ENCODE measurements at regions not wholly inside any gene's neighbourhood (a gene's known extent, or its start where the extent isn't known, plus 50 kb on each side); places are given as distances from the start of the nearest gene placed in this dataset.

DNA sequence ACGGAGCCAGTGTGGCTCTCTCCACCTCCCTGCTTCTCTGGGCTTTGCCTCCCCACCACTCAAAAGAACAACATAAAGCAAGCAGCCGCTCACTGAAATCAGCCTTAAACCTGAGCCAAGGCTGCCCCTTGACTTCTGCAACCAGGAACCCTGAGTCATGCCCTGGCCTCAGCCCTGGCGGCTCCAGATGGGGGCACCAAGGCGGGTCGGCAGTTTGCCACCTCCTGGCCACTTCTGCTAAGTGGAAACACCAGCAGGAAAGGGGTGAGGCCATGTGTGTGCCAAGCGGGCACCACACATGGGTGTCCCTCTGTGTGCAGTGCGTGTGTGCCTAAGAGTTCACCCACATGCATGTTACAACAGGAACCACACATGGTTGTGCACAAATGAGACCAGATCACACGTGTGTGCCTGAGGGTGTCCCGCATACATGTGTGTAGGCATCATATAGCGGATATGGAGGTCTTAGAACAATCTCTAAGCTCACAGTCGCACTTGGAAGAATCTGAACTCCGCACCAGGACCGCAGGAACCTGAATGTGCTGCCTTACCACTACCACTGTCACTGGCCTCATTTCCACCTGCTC, 221.2 kb downstream of the MN1 start:
- Histone ChIP-seq H3K36me3 (ENCODE audit: insufficient read depth, low read length, poor library complexity, severe bottlenecking) (no peaks in the 10 kb centered on the region), H3K9me3 (ENCODE audit: low read depth, low read length, poor library complexity, severe bottlenecking) (no peaks in the 10 kb centered on the region), H3K27ac (ENCODE audit: low read depth, low read length, poor library complexity, severe bottlenecking) (no peak overlapping the region), H3K4me3 (ENCODE audit: low read depth, low read length, poor library complexity, severe bottlenecking) (no peak overlapping the region), H3K4me1 (ENCODE audit: insufficient read depth, low read length, poor library complexity, severe bottlenecking) (peaks cover 5% of the 10 kb centered on the region), H3K27me3 (replicated peaks; ENCODE audit: insufficient read depth, low read depth, low read length, poor library complexity) (no peaks in the 10 kb centered on the region)
- no peak for DNase-seq (ENCODE audit: low spot score)
- intact Hi-C loops (cut with micrococcal nuclease; ENCODE audit: unreplicated experiment) = no loop called here
- ChIA-PET POLR2A (ENCODE audit: low non-redundant PET) (no interaction called here), CTCF (no interaction called here)
- TF ChIP-seq, protein P1, sequence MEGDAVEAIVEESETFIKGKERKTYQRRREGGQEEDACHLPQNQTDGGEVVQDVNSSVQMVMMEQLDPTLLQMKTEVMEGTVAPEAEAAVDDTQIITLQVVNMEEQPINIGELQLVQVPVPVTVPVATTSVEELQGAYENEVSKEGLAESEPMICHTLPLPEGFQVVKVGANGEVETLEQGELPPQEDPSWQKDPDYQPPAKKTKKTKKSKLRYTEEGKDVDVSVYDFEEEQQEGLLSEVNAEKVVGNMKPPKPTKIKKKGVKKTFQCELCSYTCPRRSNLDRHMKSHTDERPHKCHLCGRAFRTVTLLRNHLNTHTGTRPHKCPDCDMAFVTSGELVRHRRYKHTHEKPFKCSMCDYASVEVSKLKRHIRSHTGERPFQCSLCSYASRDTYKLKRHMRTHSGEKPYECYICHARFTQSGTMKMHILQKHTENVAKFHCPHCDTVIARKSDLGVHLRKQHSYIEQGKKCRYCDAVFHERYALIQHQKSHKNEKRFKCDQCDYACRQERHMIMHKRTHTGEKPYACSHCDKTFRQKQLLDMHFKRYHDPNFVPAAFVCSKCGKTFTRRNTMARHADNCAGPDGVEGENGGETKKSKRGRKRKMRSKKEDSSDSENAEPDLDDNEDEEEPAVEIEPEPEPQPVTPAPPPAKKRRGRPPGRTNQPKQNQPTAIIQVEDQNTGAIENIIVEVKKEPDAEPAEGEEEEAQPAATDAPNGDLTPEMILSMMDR (conservative IDR thresholded peaks at IDR 0.05; ENCODE audit: low read depth, low read length) = no peak
- TF ChIP-seq EZH2 (IDR thresholded peaks at IDR 0.05; ENCODE audit: borderline replicate concordance, low read depth, low read length, poor library complexity, severe bottlenecking) = no peak
- BruUV-seq (replicated peaks) = no TSS peak

DNA sequence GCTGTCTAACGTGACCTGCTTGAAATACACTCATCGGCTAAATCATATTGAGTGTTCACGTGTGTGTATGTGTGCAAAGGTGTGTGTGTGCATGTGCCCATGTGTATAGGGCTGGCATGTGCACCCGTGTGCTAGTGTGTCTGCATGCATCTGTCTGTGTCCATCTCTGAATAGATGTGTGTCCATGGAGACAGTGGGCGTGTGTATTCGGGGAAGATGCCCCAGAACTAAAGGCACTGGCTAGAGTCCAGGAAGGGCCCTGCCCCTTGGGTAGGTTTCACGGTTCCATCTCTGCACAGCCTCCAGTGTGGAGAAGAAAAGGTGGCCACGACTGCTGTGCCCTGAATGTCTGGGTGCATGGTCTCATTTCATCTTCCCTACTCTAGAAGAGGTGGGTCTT, 220.3 kb downstream of the MN1 start:
- no peak for DNase-seq (ENCODE audit: low spot score)
- no peaks in the 10 kb centered on the region for H3K9me3 ChIP-seq (ENCODE audit: low read depth, low read length, poor library complexity, severe bottlenecking)
- CTCF ChIA-PET = no interaction called here
- POLR2A ChIA-PET (ENCODE audit: low non-redundant PET) = no interaction called here
- TF ChIP-seq EZH2 (IDR thresholded peaks at IDR 0.05; ENCODE audit: borderline replicate concordance, low read depth, low read length, poor library complexity, severe bottlenecking) = no peak
- TF ChIP-seq, protein P1 (conservative IDR thresholded peaks at IDR 0.05; ENCODE audit: low read depth, low read length) = no peak
- no peaks in the 10 kb centered on the region for H3K27me3 ChIP-seq (replicated peaks; ENCODE audit: insufficient read depth, low read depth, low read length, poor library complexity)
- no peak overlapping the region for H3K4me3 ChIP-seq (ENCODE audit: low read depth, low read length, poor library complexity, severe bottlenecking)
- no peaks in the 10 kb centered on the region for H3K36me3 ChIP-seq (ENCODE audit: insufficient read depth, low read length, poor library complexity, severe bottlenecking)
- no peak overlapping the region for H3K27ac ChIP-seq (ENCODE audit: low read depth, low read length, poor library complexity, severe bottlenecking)
- intact Hi-C loops (cut with micrococcal nuclease; ENCODE audit: unreplicated experiment) = no loop called here
- H3K4me1 ChIP-seq (ENCODE audit: insufficient read depth, low read length, poor library complexity, severe bottlenecking) = peaks cover 5% of the 10 kb centered on the region
- BruUV-seq (replicated peaks) = no TSS peak

- CTCF ChIA-PET = no interaction called here
- TF ChIP-seq EZH2 (IDR thresholded peaks at IDR 0.05; ENCODE audit: borderline replicate concordance, low read depth, low read length, poor library complexity, severe bottlenecking) = no peak
- TF ChIP-seq, protein P1 (conservative IDR thresholded peaks at IDR 0.05; ENCODE audit: low read depth, low read length) = no peak
- H3K4me1 ChIP-seq (ENCODE audit: insufficient read depth, low read length, poor library complexity, severe bottlenecking) = peaks cover 5% of the 10 kb centered on the region
- no peaks in the 10 kb centered on the region for H3K9me3 ChIP-seq (ENCODE audit: low read depth, low read length, poor library complexity, severe bottlenecking)
- intact Hi-C loops (cut with micrococcal nuclease; ENCODE audit: unreplicated experiment) = no loop called here
- H3K36me3 ChIP-seq (ENCODE audit: insufficient read depth, low read length, poor library complexity, severe bottlenecking) = no peaks in the 10 kb centered on the region
- H3K27ac ChIP-seq (ENCODE audit: low read depth, low read length, poor library complexity, severe bottlenecking) = no peak overlapping the region
- no peak overlapping the region for H3K4me3 ChIP-seq (ENCODE audit: low read depth, low read length, poor library complexity, severe bottlenecking)
- H3K27me3 ChIP-seq (replicated peaks; ENCODE audit: insufficient read depth, low read depth, low read length, poor library complexity) = no peaks in the 10 kb centered on the region
- POLR2A ChIA-PET (ENCODE audit: low non-redundant PET) = no interaction called here
- no TSS peak for BruUV-seq (replicated peaks)
- no peak for DNase-seq (ENCODE audit: low spot score)
These were observed 219.9 kb downstream of the MN1 start for GRCh38 chr22:27581688-27582087.

Data from A673 (cell line).